ENCODE measurements at regions not wholly inside any gene's neighbourhood (a gene's known extent, or its start where the extent isn't known, plus 50 kb on each side); places are given as distances from the start of the nearest gene placed in this dataset.

DNA sequence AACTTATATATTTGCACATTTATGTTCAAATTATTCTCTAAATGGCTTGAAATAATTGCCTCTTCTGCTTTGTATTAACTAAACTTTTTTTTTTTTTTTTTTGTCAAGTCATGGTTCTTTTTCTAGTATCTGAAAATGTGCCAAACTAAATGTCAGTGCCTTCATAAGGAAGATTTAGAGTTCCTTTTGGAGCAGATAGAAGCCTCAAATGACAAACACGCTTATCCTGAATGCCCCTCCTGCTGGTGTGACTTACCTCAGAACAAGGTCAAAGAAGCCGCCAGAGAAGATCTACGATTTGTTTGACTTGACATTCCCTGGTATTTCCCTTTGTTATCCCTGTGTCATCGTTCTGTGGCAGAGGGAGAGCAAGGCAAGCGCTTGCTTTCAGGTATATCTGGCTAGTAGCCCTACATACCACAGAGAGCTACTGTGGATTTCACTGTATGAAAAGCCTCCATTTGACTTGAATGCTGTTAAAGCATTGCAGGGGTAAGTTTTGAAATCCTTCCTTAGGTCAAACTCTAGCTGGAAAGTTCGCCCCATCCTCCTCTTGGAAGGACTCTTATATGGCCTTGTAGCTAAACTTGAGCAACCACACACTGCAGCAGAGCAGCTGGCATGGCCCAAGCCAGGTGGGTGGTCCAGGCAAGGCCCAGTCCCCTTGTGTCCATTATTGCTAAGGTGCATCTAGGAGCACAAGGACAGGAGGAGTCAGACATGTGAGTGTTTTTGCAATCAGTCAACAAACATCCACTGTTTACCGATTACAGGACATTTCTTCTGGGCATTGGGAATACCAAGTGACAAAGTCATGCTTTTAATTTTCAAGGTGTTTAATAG is 285.4 kb upstream of the USP25 start:
- no peak for ATAC-seq (ENCODE audit: insufficient read depth, low FRiP score)
- WGBS, 2 donors = 55 to 62% methylated on average over 7 of the region's 7 CpGs
- Histone ChIP-seq H3K4me3 (no peak overlapping the region), H3K27ac (ENCODE audit: low read depth in 1 of 2, low read length in 1 of 2) (no peak overlapping the region), H3K9me3 (ENCODE audit: control insufficient read depth in 4 of 4, insufficient read depth in 3 of 4, low read length in 3 of 4) (no peaks in the 10 kb centered on the region), H3K36me3 (ENCODE audit: control insufficient read depth in 4 of 4, insufficient read depth in 4 of 4, low read length in 4 of 4) (no peaks in the 10 kb centered on the region), H3K4me1 (ENCODE audit: control insufficient read depth in 5 of 5, insufficient read depth in 5 of 5, low read length in 5 of 5) (no peaks in the 10 kb centered on the region), H3K9ac (ENCODE audit: insufficient read depth in 1 of 2, low read length in 2 of 2) (no peak overlapping the region), H3K27me3 (ENCODE audit: control insufficient read depth in 3 of 3, insufficient read depth in 3 of 3, low read length in 2 of 3) (no peaks in the 10 kb centered on the region)
- no peak for TF ChIP-seq CTCF (IDR thresholded peaks at IDR 0.05; ENCODE audit: control extremely low read depth, extremely low read depth)
- DNase-seq = no peak

- H3K9me3 ChIP-seq (ENCODE audit: control insufficient read depth in 4 of 4, insufficient read depth in 3 of 4, low read length in 3 of 4) = no peaks in the 10 kb centered on the region
- no peaks in the 10 kb centered on the region for H3K4me1 ChIP-seq (ENCODE audit: control insufficient read depth in 5 of 5, insufficient read depth in 5 of 5, low read length in 5 of 5)
- ATAC-seq (ENCODE audit: insufficient read depth, low FRiP score) = no peak
- H3K4me3 ChIP-seq = no peak overlapping the region
- no peak for TF ChIP-seq CTCF (IDR thresholded peaks at IDR 0.05; ENCODE audit: control extremely low read depth, extremely low read depth)
- H3K36me3 ChIP-seq (ENCODE audit: control insufficient read depth in 4 of 4, insufficient read depth in 4 of 4, low read length in 4 of 4) = no peaks in the 10 kb centered on the region
- WGBS, 2 donors = 24 to 60% methylated on average over 2 of the region's 2 CpGs
- H3K27ac ChIP-seq (ENCODE audit: low read depth in 1 of 2, low read length in 1 of 2) = no peak overlapping the region
- DNase-seq = no peak
- H3K27me3 ChIP-seq (ENCODE audit: control insufficient read depth in 3 of 3, insufficient read depth in 3 of 3, low read length in 2 of 3) = no peaks in the 10 kb centered on the region
- H3K9ac ChIP-seq (ENCODE audit: insufficient read depth in 1 of 2, low read length in 2 of 2) = no peak overlapping the region
Measured at GRCh38 chr21:15445327-15445726, 284.5 kb upstream of the USP25 start.

- no peak overlapping the region for H3K9ac ChIP-seq (ENCODE audit: insufficient read depth in 1 of 2, low read length in 2 of 2)
- no peak for TF ChIP-seq CTCF (IDR thresholded peaks at IDR 0.05; ENCODE audit: control extremely low read depth, extremely low read depth)
- WGBS, 2 donors = 25 to 41% methylated on average over 3 of the region's 3 CpGs
- H3K27me3 ChIP-seq (ENCODE audit: control insufficient read depth in 3 of 3, insufficient read depth in 3 of 3, low read length in 2 of 3) = no peaks in the 10 kb centered on the region
- H3K4me1 ChIP-seq (ENCODE audit: control insufficient read depth in 5 of 5, insufficient read depth in 5 of 5, low read length in 5 of 5) = no peaks in the 10 kb centered on the region
- no peak overlapping the region for H3K27ac ChIP-seq (ENCODE audit: low read depth in 1 of 2, low read length in 1 of 2)
- ATAC-seq (ENCODE audit: insufficient read depth, low FRiP score) = no peak
- H3K9me3 ChIP-seq (ENCODE audit: control insufficient read depth in 4 of 4, insufficient read depth in 3 of 4, low read length in 3 of 4) = peaks cover 0 to 4% (median 0%) of the 10 kb centered on the region in 4 donors
- DNase-seq = no peak
- H3K36me3 ChIP-seq (ENCODE audit: control insufficient read depth in 4 of 4, insufficient read depth in 4 of 4, low read length in 4 of 4) = no peaks in the 10 kb centered on the region
- no peak overlapping the region for H3K4me3 ChIP-seq
Measured at GRCh38 chr21:15446223-15446622, 283.6 kb upstream of the USP25 start.

Data from lung (tissue), 11 donors.